Nephron progenitor cell (in vitro differentiated cells): ENCODE measurements at regions not wholly inside any gene's neighbourhood (a gene's known extent, or its start where the extent isn't known, plus 50 kb on each side); places are given as distances from the start of the nearest gene placed in this dataset.

Experiments
- DNase-seq: peaks from one replicate; pipeline ENCODE4 v3.0.0; 2021
- H3K27ac Mint-ChIP-seq: 2 replicates; pipeline ENCODE4 v1.8.0; 2021; ENCODE audit warnings: mild to moderate bottlenecking, moderate library complexity, mixed read lengths
- H3K27me3 Mint-ChIP-seq: 2 replicates; pipeline ENCODE4 v1.8.0; 2021; ENCODE audit warnings: mild to moderate bottlenecking, low read depth, mixed read lengths; ENCODE audit not compliant: poor library complexity
- H3K36me3 Mint-ChIP-seq: 2 replicates; pipeline ENCODE4 v1.8.0; 2021; ENCODE audit warnings: low read depth, mixed read lengths
- H3K4me1 Mint-ChIP-seq: 2 replicates; pipeline ENCODE4 v1.8.0; 2021; ENCODE audit warnings: mixed read lengths
- H3K4me3 Mint-ChIP-seq: 2 replicates; pipeline ENCODE4 v1.8.0; 2021; ENCODE audit warnings: mild to moderate bottlenecking, moderate library complexity, mixed read lengths
- H3K9me3 Mint-ChIP-seq: 2 replicates; pipeline ENCODE4 v1.8.0; 2021; ENCODE audit warnings: mild to moderate bottlenecking, moderate library complexity, mixed read lengths
- CTCF ChIP-seq: fragments of 200-600 bp; sonication (generic); IDR thresholded peaks from 2 replicates; pipeline ENCODE4 v1.5.0; 2021; ENCODE audit warnings: antibody characterized with exemption

DNA sequence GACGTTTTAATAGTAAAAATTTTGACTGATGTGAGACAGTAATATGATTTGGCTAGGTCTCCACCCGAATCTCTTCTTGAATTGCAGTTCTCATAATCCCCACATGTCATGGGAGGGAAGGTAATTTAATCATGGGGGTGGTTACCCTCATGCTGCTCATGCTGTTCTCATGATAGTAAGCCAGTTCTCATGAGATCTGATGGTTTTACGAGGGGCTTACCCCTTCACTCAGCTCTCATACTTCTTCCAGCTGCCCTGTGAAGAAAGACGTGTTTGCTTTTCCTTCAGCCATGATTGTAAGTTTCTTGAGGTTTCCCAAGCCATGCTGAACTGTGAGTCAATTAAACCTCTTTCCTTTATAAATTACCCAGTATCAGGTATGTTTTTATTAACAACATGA lies 327.0 kb upstream of the CDH7 start:
- H3K27ac Mint-ChIP-seq = peak overlapping the region; percentile 73
- H3K9me3 Mint-ChIP-seq = peaks cover 12% of the 10 kb centered on the region
- H3K4me1 Mint-ChIP-seq = peaks cover 9% of the 10 kb centered on the region
- no peaks in the 10 kb centered on the region for H3K27me3 Mint-ChIP-seq
- no peak overlapping the region for H3K4me3 Mint-ChIP-seq
- peaks cover 9% of the 10 kb centered on the region for H3K36me3 Mint-ChIP-seq
- TF ChIP-seq CTCF = no peak
- no peak for DNase-seq

DNA sequence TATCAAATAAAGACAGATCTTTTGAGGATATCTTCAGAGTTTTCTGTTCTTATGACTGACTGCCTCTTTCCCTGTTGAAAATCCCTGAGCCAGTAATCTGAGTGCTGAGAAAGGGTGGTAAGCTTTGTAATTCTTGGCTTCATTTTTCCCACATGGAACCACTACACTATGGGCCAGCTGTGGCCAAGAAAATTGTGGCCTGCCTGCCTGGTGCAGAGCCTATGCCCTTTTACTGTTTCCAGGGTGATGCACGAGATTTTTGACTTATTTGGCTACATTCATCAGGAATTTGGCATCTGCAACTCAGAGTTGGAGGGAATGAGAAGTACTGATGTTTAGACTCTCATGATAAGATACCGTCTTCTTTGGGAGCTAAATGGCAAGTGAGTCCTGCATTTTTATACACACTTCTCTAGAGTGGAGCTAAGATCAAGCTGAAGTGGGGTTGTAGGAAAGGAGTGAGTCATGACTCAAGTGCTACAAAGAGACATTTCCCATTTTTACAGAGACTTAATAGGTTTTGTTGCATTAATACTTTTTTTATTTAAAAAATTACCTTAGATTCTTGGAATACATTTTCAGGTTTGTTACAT lies 328.2 kb upstream of the CDH7 start:
- Mint-ChIP-seq H3K4me1 (peaks cover 9% of the 10 kb centered on the region), H3K4me3 (no peak overlapping the region), H3K27me3 (no peaks in the 10 kb centered on the region), H3K36me3 (peaks cover 9% of the 10 kb centered on the region), H3K27ac (no peak overlapping the region), H3K9me3 (peaks cover 12% of the 10 kb centered on the region)
- no peak for TF ChIP-seq CTCF
- no peak for DNase-seq

DNA sequence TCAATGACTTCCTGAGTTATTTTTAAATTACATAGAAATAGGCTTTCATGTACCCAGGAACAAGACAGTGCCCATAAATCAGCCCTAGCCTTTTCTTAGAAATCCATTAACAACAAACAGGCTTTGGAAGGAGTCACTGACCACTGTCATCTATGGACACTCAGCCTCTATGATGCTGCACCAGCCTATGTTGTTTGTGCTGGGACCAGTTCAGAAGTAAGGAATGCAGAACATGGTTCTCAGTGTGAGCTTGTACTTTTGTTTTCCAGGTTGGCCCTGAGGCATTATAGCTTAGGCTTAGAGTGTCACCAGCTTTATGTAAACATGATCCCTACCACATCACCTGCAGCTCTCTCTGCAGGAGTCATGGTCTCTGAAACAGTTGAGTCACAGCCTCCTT lies 335.7 kb upstream of the CDH7 start:
- Mint-ChIP-seq H3K4me3 (no peak overlapping the region), H3K27ac (no peak overlapping the region), H3K9me3 (peaks cover 15% of the 10 kb centered on the region), H3K4me1 (peaks cover 10% of the 10 kb centered on the region), H3K27me3 (no peaks in the 10 kb centered on the region), H3K36me3 (no peaks in the 10 kb centered on the region)
- no peak for DNase-seq
- no peak for TF ChIP-seq CTCF

DNA sequence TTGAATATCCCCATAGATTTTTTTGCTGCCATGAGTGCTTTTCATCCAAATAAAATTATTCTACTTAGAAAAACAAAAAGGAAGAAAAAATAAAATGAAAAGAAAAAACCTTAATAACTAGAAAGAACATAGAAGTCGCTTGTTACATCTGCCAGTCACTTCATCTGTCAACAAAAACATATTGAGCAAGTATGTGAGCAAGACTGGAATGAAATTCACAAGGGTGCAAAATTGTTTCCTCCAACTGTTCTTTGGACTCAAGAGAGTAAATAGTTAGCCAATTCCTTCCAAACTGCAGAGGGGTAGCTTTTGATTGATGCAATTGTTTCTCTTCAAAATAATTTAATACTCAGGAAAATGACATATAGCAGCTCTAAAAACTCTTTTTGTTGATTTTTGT lies 336.3 kb upstream of the CDH7 start:
- no peaks in the 10 kb centered on the region for H3K27me3 Mint-ChIP-seq
- DNase-seq = no peak
- no peak overlapping the region for H3K4me3 Mint-ChIP-seq
- no peak for TF ChIP-seq CTCF
- no peak overlapping the region for H3K27ac Mint-ChIP-seq
- H3K36me3 Mint-ChIP-seq = no peaks in the 10 kb centered on the region
- H3K9me3 Mint-ChIP-seq = peaks cover 13% of the 10 kb centered on the region
- H3K4me1 Mint-ChIP-seq = peaks cover 10% of the 10 kb centered on the region

GRCh38 chr18:65411061-65411460 lies 339.8 kb upstream of the CDH7 start:
- Mint-ChIP-seq H3K36me3 (no peaks in the 10 kb centered on the region), H3K4me3 (no peak overlapping the region), H3K27me3 (no peaks in the 10 kb centered on the region), H3K4me1 (peaks cover 10% of the 10 kb centered on the region), H3K27ac (no peak overlapping the region), H3K9me3 (no peaks in the 10 kb centered on the region)
- TF ChIP-seq CTCF = no peak
- DNase-seq = no peak

DNA sequence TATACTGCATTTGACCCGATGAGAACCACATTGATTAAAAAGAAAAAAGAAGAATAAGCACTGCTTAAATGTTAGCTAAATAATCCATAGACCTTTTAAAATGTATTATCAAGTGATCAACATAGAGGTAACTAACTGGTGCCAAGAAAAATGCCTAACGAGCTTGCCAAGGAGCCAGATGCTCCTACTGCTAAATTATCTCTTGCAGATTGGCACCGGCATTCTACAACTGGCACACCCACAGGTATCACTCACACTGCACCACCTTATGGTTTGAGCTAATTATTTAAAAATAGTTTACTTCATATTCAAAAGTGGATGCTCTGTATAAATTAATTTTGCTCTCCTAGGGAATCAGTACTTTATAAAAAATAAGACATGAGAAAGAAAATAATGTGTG lies 341.6 kb upstream of the CDH7 start:
- TF ChIP-seq CTCF = no peak
- Mint-ChIP-seq H3K4me1 (no peaks in the 10 kb centered on the region), H3K4me3 (no peak overlapping the region), H3K9me3 (no peaks in the 10 kb centered on the region), H3K27me3 (no peaks in the 10 kb centered on the region), H3K27ac (no peak overlapping the region), H3K36me3 (no peaks in the 10 kb centered on the region)
- DNase-seq = no peak
